Upper lobe of left lung (tissue), 4 donors: ENCODE measurements at regions not wholly inside any gene's neighbourhood (a gene's known extent, or its start where the extent isn't known, plus 50 kb on each side); places are given as distances from the start of the nearest gene placed in this dataset.

Experiments
- EP300 ChIP-seq, 4 donors: sonication (generic); formaldehyde crosslinking; IDR thresholded peaks; one replicate each; pipeline ENCODE4 v1.5.1; 2017; ENCODE audit warnings: antibody characterized with exemption in 4 of 4, control low read depth in 2 of 4
- POLR2A ChIP-seq, 4 donors: fragments of 450-650 bp; IDR thresholded peaks; one replicate each; pipeline ENCODE4 v1.5.1; 2016 to 2017; ENCODE audit warnings: antibody characterized with exemption in 4 of 4, mild to moderate bottlenecking in 2 of 4
- TF ChIP-seq, protein P1 (sequence below), 6 experiments: fragments of 450-650 bp in 4 of 6; fragments of 200-600 bp in 2 of 6; sonication (generic) in 2 of 6; IDR thresholded peaks; one replicate each; pipeline ENCODE4 v1.5.1; 2016 to 2019; ENCODE audit warnings: antibody characterized with exemption in 6 of 6

DNA sequence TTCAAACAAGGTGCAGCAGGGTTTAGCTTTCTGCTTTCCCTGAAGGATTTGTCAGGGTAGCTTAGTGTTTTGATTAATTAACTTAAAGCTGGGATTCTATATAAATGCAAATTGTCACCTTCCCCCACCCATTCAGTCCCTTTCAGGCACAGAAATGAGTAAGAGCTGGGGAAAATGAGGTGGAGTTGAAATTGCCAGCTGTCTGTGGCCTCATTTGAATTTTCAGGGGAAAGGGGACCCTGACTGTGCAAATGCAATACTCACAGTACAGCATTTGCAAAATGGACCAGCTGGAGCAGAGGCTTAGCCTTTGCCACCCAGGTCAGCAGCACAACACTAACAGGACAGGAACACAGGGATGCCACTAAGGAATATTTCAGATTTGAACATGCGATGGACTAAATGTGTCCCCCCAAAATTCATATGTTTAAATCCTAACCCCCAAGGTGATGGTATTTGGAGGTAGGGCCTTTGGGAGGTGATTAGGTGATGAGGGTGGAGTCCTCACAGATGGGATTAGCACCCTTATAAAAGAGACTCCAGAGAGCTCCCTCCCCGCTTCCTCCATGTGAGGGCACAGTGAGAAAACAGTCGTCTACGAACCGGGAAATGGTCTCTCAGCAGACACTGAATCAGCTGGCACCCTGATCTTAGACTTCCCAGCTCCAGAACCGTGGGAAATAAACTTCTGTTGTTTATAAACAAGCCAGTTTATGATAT is 59.5 kb upstream of the CYSLTR2 start:
- TF ChIP-seq, protein P1, sequence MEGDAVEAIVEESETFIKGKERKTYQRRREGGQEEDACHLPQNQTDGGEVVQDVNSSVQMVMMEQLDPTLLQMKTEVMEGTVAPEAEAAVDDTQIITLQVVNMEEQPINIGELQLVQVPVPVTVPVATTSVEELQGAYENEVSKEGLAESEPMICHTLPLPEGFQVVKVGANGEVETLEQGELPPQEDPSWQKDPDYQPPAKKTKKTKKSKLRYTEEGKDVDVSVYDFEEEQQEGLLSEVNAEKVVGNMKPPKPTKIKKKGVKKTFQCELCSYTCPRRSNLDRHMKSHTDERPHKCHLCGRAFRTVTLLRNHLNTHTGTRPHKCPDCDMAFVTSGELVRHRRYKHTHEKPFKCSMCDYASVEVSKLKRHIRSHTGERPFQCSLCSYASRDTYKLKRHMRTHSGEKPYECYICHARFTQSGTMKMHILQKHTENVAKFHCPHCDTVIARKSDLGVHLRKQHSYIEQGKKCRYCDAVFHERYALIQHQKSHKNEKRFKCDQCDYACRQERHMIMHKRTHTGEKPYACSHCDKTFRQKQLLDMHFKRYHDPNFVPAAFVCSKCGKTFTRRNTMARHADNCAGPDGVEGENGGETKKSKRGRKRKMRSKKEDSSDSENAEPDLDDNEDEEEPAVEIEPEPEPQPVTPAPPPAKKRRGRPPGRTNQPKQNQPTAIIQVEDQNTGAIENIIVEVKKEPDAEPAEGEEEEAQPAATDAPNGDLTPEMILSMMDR (IDR thresholded peaks at IDR 0.05): no peak
- TF ChIP-seq EP300 (IDR thresholded peaks at IDR 0.05) (no peak), POLR2A (IDR thresholded peaks at IDR 0.05) (no peak)
